Left lung (tissue), 4 donors: ENCODE measurements at regions not wholly inside any gene's neighbourhood (a gene's known extent, or its start where the extent isn't known, plus 50 kb on each side); places are given as distances from the start of the nearest gene placed in this dataset.
"Not testable (repeated sequence)": the region's sequence is repeated elsewhere in the genome, so short reads cannot be mapped to it uniquely, and the experiment has no call there.

ENCODE experiments used
- ATAC-seq: fragments of 200-7000 bp; cut with Tn5 transposase; one replicate; pipeline ENCODE4 v1.9.1; 2020; ENCODE audit warnings: moderate library complexity
- DNase-seq, 4 donors: peaks; one replicate each; pipeline ENCODE4 v3.0.0-alpha.2; 2013 to 2020
- H3K27ac ChIP-seq, 2 donors: fragments of 200-600 bp; sonication (generic) in 1 of 2; one replicate each; pipeline versions ENCODE4 v1.5.0 to v1.8.0; 2020 to 2021
- H3K27me3 ChIP-seq, 2 donors: fragments of 200-600 bp; sonication (generic) in 1 of 2; one replicate each; pipeline versions ENCODE4 v1.5.0 to v1.8.0; 2020 to 2021
- H3K36me3 ChIP-seq, 2 donors: fragments of 200-600 bp; sonication (generic) in 1 of 2; one replicate each; pipeline versions ENCODE4 v1.5.0 to v1.8.0; 2020 to 2021
- H3K4me1 ChIP-seq, 2 donors: fragments of 200-600 bp; one replicate each; pipeline ENCODE4 v1.8.0; 2021
- H3K4me3 ChIP-seq, 2 donors: fragments of 200-600 bp; sonication (generic) in 1 of 2; one replicate each; pipeline versions ENCODE4 v1.5.0 to v1.8.0; 2020 to 2021; ENCODE audit warnings: mild to moderate bottlenecking in 1 of 2
- H3K9me3 ChIP-seq, 2 donors: fragments of 200-600 bp; sonication (generic) in 1 of 2; one replicate each; pipeline versions ENCODE4 v1.5.0 to v1.8.0; 2020 to 2021
- CTCF ChIP-seq, 2 donors: fragments of 200-600 bp; sonication (generic) in 1 of 2; IDR thresholded peaks; one replicate each; pipeline versions ENCODE4 v1.5.0 to v1.8.0; 2021; ENCODE audit warnings: antibody characterized with exemption in 2 of 2
- intact Hi-C, 2 donors: fragments of 100-400 bp; cut with DNase I; formaldehyde crosslinking; loops; one replicate each; pipeline versions ENCODE4 v1.11.2 to v1.14.2; 2022
- donor health status: DM: no; HTN: yes; CAD: no.
- donor health status: DM: no; HTN: no; CAD: no.

DNA sequence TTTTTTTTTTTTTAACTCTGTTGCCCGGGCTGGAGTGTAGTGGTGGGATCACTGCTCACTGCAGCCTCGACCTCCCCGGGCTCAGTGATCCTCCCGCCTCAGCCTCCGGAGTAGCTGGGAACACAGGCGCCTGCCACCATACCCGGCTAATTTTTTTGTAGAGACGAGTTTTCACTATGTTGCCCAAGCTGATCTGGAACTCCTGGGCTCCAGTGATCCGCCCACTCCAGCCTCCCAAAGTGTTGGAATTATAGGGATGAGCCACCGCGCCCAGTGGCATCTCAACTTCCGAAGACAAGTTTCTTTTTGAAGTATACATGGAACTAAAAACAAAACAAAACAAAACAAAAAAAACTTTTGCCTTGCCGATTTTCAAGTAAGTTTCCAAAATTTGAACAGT, 66.6 kb upstream of the ZNF184 start:
- no peak for TF ChIP-seq CTCF (IDR thresholded peaks at IDR 0.05)
- ATAC-seq = no peak
- DNase-seq = no peak

GRCh38 chr6:27532820-27533538, 60.1 kb upstream of the ZNF184 start:
- Histone ChIP-seq H3K4me1 (no peaks in the 10 kb centered on the region), H3K27me3 (peaks cover 7 to 73% of the 10 kb centered on the region in 2 donors), H3K36me3 (no peaks in the 10 kb centered on the region), H3K4me3 (no peak overlapping the region), H3K27ac (no peak overlapping the region), H3K9me3 (no peaks in the 10 kb centered on the region)
- ATAC-seq (no peak), DNase-seq (no peak)
- TF ChIP-seq CTCF (IDR thresholded peaks at IDR 0.05) = no peak
- intact Hi-C loops = no loop called here

More for the DNA sequence above, 66.6 kb upstream of the ZNF184 start:
- H3K27me3 ChIP-seq = peaks cover 24 to 97% of the 10 kb centered on the region in 2 donors
- no peaks in the 10 kb centered on the region for H3K36me3 ChIP-seq
- peaks cover 0 to 2% of the 10 kb centered on the region in 2 donors for H3K9me3 ChIP-seq
- H3K27ac ChIP-seq = no peak overlapping the region
- intact Hi-C loops = no loop called here
- no peak overlapping the region for H3K4me3 ChIP-seq
- no peaks in the 10 kb centered on the region for H3K4me1 ChIP-seq

- ATAC-seq = no peak
- DNase-seq = no peak
- no peak for TF ChIP-seq CTCF (IDR thresholded peaks at IDR 0.05)
- Histone ChIP-seq H3K9me3 (no peaks in the 10 kb centered on the region), H3K4me3 (no peak overlapping the region), H3K27me3 (peaks cover 7 to 71% of the 10 kb centered on the region in 2 donors), H3K27ac (no peak overlapping the region), H3K36me3 (no peaks in the 10 kb centered on the region), H3K4me1 (no peaks in the 10 kb centered on the region)
- intact Hi-C loops = no loop called here
Measured at GRCh38 chr6:27531772-27532459, 59.0 kb upstream of the ZNF184 start.

DNA sequence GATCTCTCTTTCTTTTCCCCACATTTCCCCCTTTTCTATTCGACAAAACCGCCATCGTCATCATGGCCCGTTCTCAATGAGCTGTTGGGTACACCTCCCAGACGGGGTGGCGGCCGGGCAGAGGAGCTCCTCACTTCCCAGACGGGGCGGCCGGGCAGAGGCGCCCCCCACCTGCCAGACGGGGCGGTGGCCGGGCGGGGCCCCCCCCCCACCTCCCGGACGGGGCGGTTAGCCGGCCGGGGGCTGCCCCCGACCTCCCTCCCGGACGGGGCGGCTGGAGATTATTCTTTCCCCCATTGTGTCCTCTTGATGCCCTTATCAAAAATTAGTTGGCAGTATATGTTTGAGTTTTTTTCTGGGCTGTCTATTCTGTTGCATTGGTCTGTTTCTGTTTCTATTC, 56.9 kb upstream of the ZNF184 start:
- DNase-seq, H3K36me3 ChIP-seq, H3K4me1 ChIP-seq, H3K27ac ChIP-seq, ATAC-seq, H3K9me3 ChIP-seq, H3K4me3 ChIP-seq, intact Hi-C loops: not testable (repeated sequence)
- H3K27me3 ChIP-seq = peaks cover 3 to 57% of the 10 kb centered on the region in 2 donors

DNA sequence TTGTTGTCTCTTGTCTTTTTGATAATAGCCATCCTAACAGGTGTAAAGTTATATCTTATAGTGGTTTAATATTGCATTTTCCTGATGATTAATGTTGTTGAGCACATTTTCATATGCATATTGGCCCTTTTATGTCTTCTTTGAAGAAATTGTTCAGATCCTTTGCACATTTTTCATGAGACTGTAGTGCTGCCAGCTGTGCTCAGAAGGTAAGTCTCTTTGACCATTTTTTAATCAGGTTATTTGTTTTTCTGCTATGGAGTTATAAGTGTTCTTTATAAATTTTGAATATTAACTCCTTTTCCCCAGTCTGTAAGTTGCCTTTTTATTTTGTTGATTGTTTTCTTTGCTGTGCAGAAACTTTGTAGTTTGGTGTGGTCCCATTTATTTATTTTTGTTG, 55.8 kb upstream of the ZNF184 start:
- no peaks in the 10 kb centered on the region for H3K36me3 ChIP-seq
- H3K9me3 ChIP-seq = no peaks in the 10 kb centered on the region
- H3K27me3 ChIP-seq = peaks cover 3 to 55% of the 10 kb centered on the region in 2 donors
- no peaks in the 10 kb centered on the region for H3K4me1 ChIP-seq
- no peak overlapping the region for H3K27ac ChIP-seq
- TF ChIP-seq CTCF (IDR thresholded peaks at IDR 0.05) = no peak
- no peak overlapping the region for H3K4me3 ChIP-seq
- intact Hi-C loops = no loop called here
- no peak for ATAC-seq
- DNase-seq = no peak
